ENCODE measurements at regions not wholly inside any gene's neighbourhood (a gene's known extent, or its start where the extent isn't known, plus 50 kb on each side); places are given as distances from the start of the nearest gene placed in this dataset.
A peak's percentile ranks its signal among the peaks of the same experiment; 100 is the strongest.
"Not testable (repeated sequence)": the region's sequence is repeated elsewhere in the genome, so short reads cannot be mapped to it uniquely, and the experiment has no call there.

- no peak for DNase-seq
Measured at GRCh38 chr20:1810572-1810925, 84.7 kb upstream of the SIRPA start.

GRCh38 chr20:1809611-1810510 is 85.3 kb upstream of the SIRPA start:
- DNase-seq: no peak

- no peak for DNase-seq
Measured at GRCh38 chr20:1809131-1809572, 86.1 kb upstream of the SIRPA start.

- DNase-seq: no peak
Measured at GRCh38 chr20:1808101-1808500, 87.1 kb upstream of the SIRPA start.

- no peak for DNase-seq
Measured at GRCh38 chr20:1807394-1807793, 87.8 kb upstream of the SIRPA start.

GRCh38 chr20:1806456-1806855 is 88.8 kb upstream of the SIRPA start:
- no peak for DNase-seq

GRCh38 chr20:1805816-1806215 is 89.4 kb upstream of the SIRPA start:
- DNase-seq: no peak

- no peak for DNase-seq
Measured at GRCh38 chr20:1805161-1805581, 90.0 kb upstream of the SIRPA start.

- no peak for DNase-seq
Measured at GRCh38 chr20:1804554-1804956, 90.7 kb upstream of the SIRPA start.

- no peak for DNase-seq
Measured at GRCh38 chr20:1803932-1804501, 91.2 kb upstream of the SIRPA start.

GRCh38 chr20:1803061-1803931 is 91.9 kb upstream of the SIRPA start:
- DNase-seq: no peak

GRCh38 chr20:1802385-1803060 is 92.7 kb upstream of the SIRPA start:
- peak; percentile 27 for DNase-seq

GRCh38 chr20:1801929-1802306 is 93.3 kb upstream of the SIRPA start:
- DNase-seq: no peak

GRCh38 chr20:1801225-1801928 is 93.8 kb upstream of the SIRPA start:
- no peak for DNase-seq

GRCh38 chr20:1800777-1801176 is 94.4 kb upstream of the SIRPA start:
- DNase-seq: no peak

- DNase-seq: no peak
Measured at GRCh38 chr20:1800180-1800579, 95.0 kb upstream of the SIRPA start.

- not testable (repeated sequence) for DNase-seq
Measured at GRCh38 chr20:1799746-1800145, 95.5 kb upstream of the SIRPA start.

- DNase-seq: no peak
Measured at GRCh38 chr20:1798982-1799381, 96.2 kb upstream of the SIRPA start.

GRCh38 chr20:1793821-1794220 is 101.4 kb upstream of the SIRPA start:
- DNase-seq: no peak

- DNase-seq: no peak
Measured at GRCh38 chr20:1792274-1792673, 102.9 kb upstream of the SIRPA start.

GRCh38 chr20:1790386-1790785 is 104.8 kb upstream of the SIRPA start:
- DNase-seq: no peak

GRCh38 chr20:1788044-1788443 is 107.2 kb upstream of the SIRPA start:
- no peak for DNase-seq

Measured in NCI-H1092 treated with DMSO at 0.1 percent for 48 hours (cell line).